PC-9 (cell line): ENCODE measurements at regions not wholly inside any gene's neighbourhood (a gene's known extent, or its start where the extent isn't known, plus 50 kb on each side); places are given as distances from the start of the nearest gene placed in this dataset.

ENCODE experiments used
- CTCF ChIP-seq: fragments of 200-600 bp; sonication (generic); conservative IDR thresholded peaks from 2 replicates; pipeline ENCODE4 v1.6.1; 2017; ENCODE audit warnings: mixed run types, antibody characterized with exemption, mild to moderate bottlenecking, moderate library complexity
- EZH2 ChIP-seq: fragments of 200-600 bp; sonication (generic); IDR thresholded peaks from 2 replicates; pipeline ENCODE4 v1.8.0; 2017; ENCODE audit warnings: antibody characterized with exemption, low read depth

- TF ChIP-seq CTCF (no peak), EZH2 (no peak)
These were observed 385.8 kb downstream of the TRIB2 start for GRCh38 chr2:13102397-13103063.
